Endothelial cell of umbilical vein (primary cell): ENCODE measurements at regions not wholly inside any gene's neighbourhood (a gene's known extent, or its start where the extent isn't known, plus 50 kb on each side); places are given as distances from the start of the nearest gene placed in this dataset.
"Not testable (repeated sequence)": the region's sequence is repeated elsewhere in the genome, so short reads cannot be mapped to it uniquely, and the experiment has no call there.

ENCODE experiments used
- BruUV-seq: library from RNA; stranded (reverse); fragments of 400-500 nt; replicated peaks from 2 replicates; lab custom pipeline; 2021; lab: Mats Ljungman, UMichigan
- CTCF ChIA-PET: fragments of 300-600, 350-600 bp; sonication (Branson Sonifier 250); formaldehyde crosslinking; loops from one replicate; lab custom pipeline; 2021; ENCODE audit warnings: antibody characterized with exemption, inconsistent platforms; lab: Charles Lee
- POLR2A ChIA-PET: fragments of 300-600, 350-600 bp; sonication (Branson Sonifier 250); formaldehyde crosslinking; loops from one replicate; lab custom pipeline; 2021; ENCODE audit warnings: antibody characterized with exemption, inconsistent platforms; lab: Charles Lee
- DNase-seq: peaks from one replicate; pipeline ENCODE4 v3.0.0-alpha.2; 2011; ENCODE audit warnings: low read depth, low spot score
- FAIRE-seq: peaks from 2 replicates; lab custom pipeline; 2011; peaks lifted over from hg19 to GRCh38; lab: Jason Lieb, UNC
- H2AFZ ChIP-seq: 2 replicates; pipeline ENCODE4 v1.6.0; 2012; ENCODE audit warnings: low read depth, low read length, control low read depth, inconsistent platforms
- H3K27ac ChIP-seq: 2 replicates; pipeline ENCODE4 v1.5.1; 2011; ENCODE audit warnings: low read depth, mild to moderate bottlenecking, control low read depth, low read length, moderate library complexity; ENCODE audit not compliant: insufficient read depth
- H3K27me3 ChIP-seq, 2 experiments: 2 replicates each; pipeline versions ENCODE4 v1.6.0 to v1.6.1; 2011; ENCODE audit warnings: low read length in 2 of 2, mixed read lengths in 1 of 2; ENCODE audit not compliant: control insufficient read depth in 2 of 2, insufficient read depth in 2 of 2
- H3K36me3 ChIP-seq, 2 experiments: 2 replicates in 1 of 2; 3 replicates in 1 of 2; pipeline ENCODE4 v1.5.1; 2011; ENCODE audit warnings: low read length in 2 of 2, mild to moderate bottlenecking in 1 of 2, moderate library complexity in 1 of 2; ENCODE audit not compliant: control insufficient read depth in 2 of 2, insufficient read depth in 2 of 2; ENCODE audit errors: extremely low read depth in 1 of 2
- H3K4me1 ChIP-seq: 3 replicates; pipeline ENCODE4 v1.5.1; 2011; ENCODE audit warnings: mild to moderate bottlenecking, low read length; ENCODE audit not compliant: control insufficient read depth, insufficient read depth; ENCODE audit errors: extremely low read depth
- H3K4me2 ChIP-seq: 2 replicates; pipeline ENCODE4 v1.6.1; 2011; ENCODE audit warnings: low read length, control low read depth, mixed read lengths; ENCODE audit not compliant: insufficient read depth
- H3K4me3 ChIP-seq, 3 experiments: fragments of 200-600 bp in 1 of 3; sonication (generic), shearing (Covaris generic) in 1 of 3; replicated peaks in 1 of 3; 2 replicates each; pipeline ENCODE4 v1.5.1; 2011 to 2016; ENCODE audit warnings: control low read depth in 3 of 3, low read length in 3 of 3, mild to moderate bottlenecking in 2 of 3, inconsistent platforms in 1 of 3, low read depth in 1 of 3, moderate library complexity in 1 of 3; ENCODE audit not compliant: insufficient read depth in 1 of 3
- H3K79me2 ChIP-seq: 2 replicates; pipeline ENCODE4 v1.6.0; 2012; ENCODE audit warnings: low read length, inconsistent platforms; ENCODE audit not compliant: control insufficient read depth, insufficient read depth
- H3K9ac ChIP-seq: replicated peaks from 2 replicates; pipeline ENCODE3; 2011; ENCODE audit warnings: low read length, control low read depth; ENCODE audit not compliant: insufficient read depth; ENCODE audit errors: extremely low read depth
- H3K9me1 ChIP-seq: replicated peaks from 3 replicates; pipeline ENCODE4 v1.6.0; 2011; ENCODE audit warnings: mild to moderate bottlenecking, low read length; ENCODE audit not compliant: control insufficient read depth, insufficient read depth; ENCODE audit errors: extremely low read depth
- H3K9me3 ChIP-seq: replicated peaks from 2 replicates; pipeline ENCODE4 v1.5.1; 2012; ENCODE audit warnings: low read length, inconsistent platforms; ENCODE audit not compliant: control insufficient read depth, insufficient read depth
- H4K20me1 ChIP-seq: replicated peaks from 2 replicates; pipeline ENCODE3; 2011; ENCODE audit warnings: mild to moderate bottlenecking, low read length; ENCODE audit not compliant: control insufficient read depth, insufficient read depth; ENCODE audit errors: extremely low read depth
- JUN ChIP-seq: IDR thresholded peaks from 2 replicates; pipeline ENCODE4 v1.6.1; 2011; ENCODE audit warnings: borderline replicate concordance, low read depth; ENCODE audit not compliant: insufficient read length, insufficient read depth
- dilution Hi-C: fragments of 300-500 bp; cut with MboI; formaldehyde crosslinking; loops from one replicate; pipeline ENCODE4 v1.15.0; 2019; ENCODE audit warnings: low sequenced_read_pairs; ENCODE audit not compliant: extremely low pct_ligation_motif_present
- intact Hi-C: fragments of 100-400 bp; cut with micrococcal nuclease; formaldehyde crosslinking; loops from one replicate; pipeline ENCODE4 v1.10.0; 2022
- TF ChIP-seq, protein P1 (sequence below), 2 donors: IDR thresholded peaks; 1 replicate in 1 of 2; 2 replicates in 1 of 2; pipeline ENCODE4 v1.5.1; 2011; ENCODE audit warnings: low read length in 2 of 2, mild to moderate bottlenecking in 2 of 2, moderate library complexity in 2 of 2, control low read depth in 1 of 2, inconsistent platforms in 1 of 2, low read depth in 1 of 2; ENCODE audit not compliant: insufficient read depth in 1 of 2; ENCODE audit errors: extremely low read depth in 1 of 2

DNA sequence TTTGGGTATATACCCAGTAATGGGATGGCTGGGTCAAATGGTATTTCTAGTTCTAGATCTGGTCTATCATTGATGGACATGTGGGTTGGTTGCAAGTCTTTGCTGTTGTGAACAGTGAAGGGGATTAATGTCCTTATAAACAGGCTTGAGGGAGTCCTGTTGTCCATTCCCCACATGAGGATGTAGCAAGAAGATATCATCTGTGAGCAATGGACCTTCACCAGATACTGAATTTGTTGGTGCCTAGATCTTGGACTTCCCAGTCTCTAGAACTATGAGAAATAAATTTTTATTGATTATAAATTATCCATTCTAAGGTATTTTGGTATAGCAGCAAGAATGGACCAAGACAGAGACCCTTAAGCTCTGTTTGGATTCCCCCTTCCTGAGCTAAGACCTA is 72.2 kb upstream of the RELN start:
- BruUV-seq: no TSS peak
- Histone ChIP-seq H3K9ac (no peak overlapping the region), H3K4me3 (no peak overlapping the region), H3K27me3 (peaks cover 0 to 1% of the 10 kb centered on the region in 2 experiments), H3K79me2 (no peaks in the 10 kb centered on the region), H3K27ac (no peak overlapping the region), H3K36me3 (no peaks in the 10 kb centered on the region), H4K20me1 (no peaks in the 10 kb centered on the region), H2AFZ (no peak overlapping the region), H3K9me3 (no peaks in the 10 kb centered on the region), H3K4me1 (no peaks in the 10 kb centered on the region), H3K9me1 (no peaks in the 10 kb centered on the region), H3K4me2 (no peak overlapping the region)
- CTCF ChIA-PET: no interaction called here
- POLR2A ChIA-PET: no interaction called here
- intact Hi-C loops (no loop called here), dilution Hi-C loops (no loop called here)
- DNase-seq (no peak), FAIRE-seq (no peak)
- TF ChIP-seq, protein P1, sequence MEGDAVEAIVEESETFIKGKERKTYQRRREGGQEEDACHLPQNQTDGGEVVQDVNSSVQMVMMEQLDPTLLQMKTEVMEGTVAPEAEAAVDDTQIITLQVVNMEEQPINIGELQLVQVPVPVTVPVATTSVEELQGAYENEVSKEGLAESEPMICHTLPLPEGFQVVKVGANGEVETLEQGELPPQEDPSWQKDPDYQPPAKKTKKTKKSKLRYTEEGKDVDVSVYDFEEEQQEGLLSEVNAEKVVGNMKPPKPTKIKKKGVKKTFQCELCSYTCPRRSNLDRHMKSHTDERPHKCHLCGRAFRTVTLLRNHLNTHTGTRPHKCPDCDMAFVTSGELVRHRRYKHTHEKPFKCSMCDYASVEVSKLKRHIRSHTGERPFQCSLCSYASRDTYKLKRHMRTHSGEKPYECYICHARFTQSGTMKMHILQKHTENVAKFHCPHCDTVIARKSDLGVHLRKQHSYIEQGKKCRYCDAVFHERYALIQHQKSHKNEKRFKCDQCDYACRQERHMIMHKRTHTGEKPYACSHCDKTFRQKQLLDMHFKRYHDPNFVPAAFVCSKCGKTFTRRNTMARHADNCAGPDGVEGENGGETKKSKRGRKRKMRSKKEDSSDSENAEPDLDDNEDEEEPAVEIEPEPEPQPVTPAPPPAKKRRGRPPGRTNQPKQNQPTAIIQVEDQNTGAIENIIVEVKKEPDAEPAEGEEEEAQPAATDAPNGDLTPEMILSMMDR (IDR thresholded peaks at IDR 0.05; ENCODE audit: extremely low read depth in 1 of 2, insufficient read depth in 1 of 2, low read depth in 1 of 2, low read length in 2 of 2): no peak
- no peak for TF ChIP-seq JUN

DNA sequence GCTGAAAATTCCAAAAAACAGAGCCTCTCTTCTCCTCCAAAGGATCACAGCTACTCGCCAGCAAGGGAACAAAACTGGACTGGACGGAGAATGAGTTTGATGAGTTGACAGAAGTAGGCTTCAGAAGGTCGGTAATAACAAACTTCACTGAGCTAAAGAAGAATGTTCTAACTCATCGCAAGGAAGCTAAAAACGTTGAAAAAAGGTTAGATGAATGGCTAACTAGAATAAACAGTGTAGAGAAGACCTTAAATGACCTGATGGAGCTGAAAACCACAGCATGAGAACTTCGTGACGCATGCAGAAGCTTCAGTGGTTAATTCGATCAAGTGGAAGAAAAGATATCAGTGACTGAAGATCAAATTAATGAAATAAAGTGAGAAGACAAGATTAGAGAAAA is 70.4 kb upstream of the RELN start:
- intact Hi-C loops, H4K20me1 ChIP-seq, H3K4me3 ChIP-seq, CTCF ChIA-PET, H3K9me1 ChIP-seq, H3K79me2 ChIP-seq, H3K27ac ChIP-seq, DNase-seq, H2AFZ ChIP-seq, dilution Hi-C loops, H3K4me1 ChIP-seq, H3K27me3 ChIP-seq, FAIRE-seq, BruUV-seq, H3K9ac ChIP-seq, H3K9me3 ChIP-seq, H3K4me2 ChIP-seq, H3K36me3 ChIP-seq: not testable (repeated sequence)
- POLR2A ChIA-PET: interaction anchor here (0.7 kb wide), 1 partner anchor 16 kb away, joined by 3 read pairs; no protein-coding TSS in a partner anchor
